ENCODE measurements at regions not wholly inside any gene's neighbourhood (a gene's known extent, or its start where the extent isn't known, plus 50 kb on each side); places are given as distances from the start of the nearest gene placed in this dataset.
A peak's percentile ranks its signal among the peaks of the same experiment; 100 is the strongest.
"Not testable (repeated sequence)": the region's sequence is repeated elsewhere in the genome, so short reads cannot be mapped to it uniquely, and the experiment has no call there.

DNA sequence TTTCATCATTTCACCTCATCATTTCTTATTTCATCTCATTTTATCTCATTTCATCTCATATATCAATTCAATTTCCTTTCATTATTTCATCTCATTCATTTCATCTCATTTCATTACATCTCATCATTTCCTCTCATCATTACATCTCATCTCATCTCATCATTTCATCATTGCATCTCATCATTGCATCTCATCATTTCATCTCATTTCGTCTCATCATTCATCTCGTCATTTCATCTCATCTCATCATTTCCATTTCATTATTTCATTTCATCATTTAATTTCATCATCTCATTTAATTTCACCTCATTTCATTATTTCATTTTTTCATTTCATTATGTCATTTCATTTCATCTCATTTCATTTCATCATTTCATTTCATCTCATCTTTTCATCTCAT is 168.5 kb upstream of the FAM72C start:
- DNase-seq (ENCODE audit: low read depth in 3 of 3), result not testable (repeated sequence)

DNA sequence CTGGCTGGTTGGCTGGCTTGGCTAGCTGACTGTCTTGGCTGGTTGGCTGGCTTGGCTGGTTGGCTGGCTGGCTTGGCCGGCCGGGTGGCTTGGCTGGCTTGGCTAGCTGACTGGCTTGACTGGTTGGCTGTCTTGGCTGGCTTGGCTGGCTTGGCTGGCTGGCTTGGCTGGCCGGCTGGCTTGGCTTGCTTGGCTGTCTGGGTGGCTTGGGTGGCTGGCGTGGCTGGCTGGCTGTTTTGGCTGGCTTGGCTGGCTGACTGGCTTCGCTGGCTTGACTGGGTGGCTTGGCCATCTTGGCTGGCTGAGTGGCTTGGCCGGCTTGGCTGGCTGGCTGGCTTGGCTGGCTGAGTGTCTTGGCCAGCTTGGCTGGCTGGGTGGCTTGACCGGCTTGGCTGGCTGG is 133.2 kb upstream of the FAM72C start:
- DNase-seq (ENCODE audit: low read depth in 3 of 3), result not testable (repeated sequence)

DNA sequence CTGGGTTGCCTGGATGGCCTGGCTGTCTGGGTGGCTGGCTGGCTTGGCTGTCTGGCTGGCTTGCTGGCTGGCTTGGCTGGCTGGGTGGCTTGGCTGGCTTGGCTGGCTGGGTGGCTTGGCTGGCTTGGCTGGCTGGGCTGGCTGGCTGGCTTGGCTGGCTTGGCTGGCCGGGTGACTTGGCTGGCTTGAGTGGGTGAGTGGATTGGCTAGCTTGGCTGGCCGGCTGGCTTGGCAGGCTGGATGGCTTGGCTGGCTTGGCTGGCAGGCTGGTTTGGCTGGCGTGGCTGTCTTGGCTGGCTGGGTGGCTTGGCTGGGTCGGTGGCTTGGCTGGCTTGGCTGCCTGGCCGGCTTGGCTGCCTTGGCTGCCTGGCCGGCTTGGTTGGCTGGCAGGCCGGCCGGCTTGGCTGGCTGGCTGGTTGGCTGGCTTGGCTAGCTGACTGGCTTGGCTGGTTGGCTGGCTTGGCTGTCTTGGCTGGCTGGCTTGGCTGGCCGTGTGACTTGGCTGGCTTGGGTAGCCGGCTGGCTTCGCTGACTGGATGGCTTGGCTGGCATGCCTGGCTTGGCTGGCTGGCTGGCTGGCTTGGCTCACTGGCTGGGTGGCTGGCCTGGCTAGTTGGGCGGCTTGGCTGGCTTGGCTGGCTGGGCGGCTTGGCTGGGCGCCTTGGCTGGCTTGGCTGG is 132.4 kb upstream of the FAM72C start:
- peak in 2 of 3 experiments; percentile 7 to 30 for DNase-seq (ENCODE audit: low read depth in 3 of 3)

- DNase-seq (ENCODE audit: low read depth in 3 of 3), result peak; percentile 11 to 36 (median 18)
Observed at GRCh38 chr1:144103156-144103880, 131.5 kb upstream of the FAM72C start.

DNA sequence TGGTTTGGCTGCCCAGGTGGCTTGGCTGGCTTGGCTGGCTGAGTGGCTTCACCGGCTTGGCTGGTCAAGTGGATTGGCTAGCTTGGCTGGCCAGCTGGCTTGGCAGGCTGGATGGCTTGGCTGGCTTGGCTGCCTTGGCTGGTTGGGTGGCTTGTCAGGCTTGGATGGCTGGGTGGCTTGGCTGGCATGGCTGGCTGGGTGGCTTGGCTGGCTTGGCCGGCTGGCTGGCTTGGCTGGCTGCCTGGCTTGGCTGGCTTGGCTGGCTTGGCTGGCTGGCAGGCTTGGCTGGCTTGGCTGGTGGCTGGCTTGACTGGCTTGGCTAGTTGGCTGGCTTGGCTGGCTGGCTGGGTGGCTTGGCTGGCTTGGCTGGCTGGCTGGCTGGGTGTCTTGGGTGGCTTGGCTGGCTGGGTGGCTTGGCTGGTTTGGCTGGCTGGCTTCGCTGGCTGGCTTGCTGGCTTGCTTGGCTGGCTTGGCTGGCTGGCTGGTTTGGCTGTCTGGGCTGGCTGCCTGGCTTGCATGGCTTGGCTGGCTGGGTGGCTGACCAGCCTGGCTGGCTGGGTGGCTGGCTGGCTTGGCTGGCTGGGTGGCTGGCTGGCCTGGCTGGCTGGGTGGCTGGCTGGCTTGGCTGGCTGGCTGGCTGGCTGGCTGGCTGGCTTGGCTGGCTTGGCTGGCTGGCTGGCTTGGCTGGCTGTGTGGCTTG is 130.4 kb upstream of the FAM72C start:
- DNase-seq (ENCODE audit: low read depth in 3 of 3), result not testable (repeated sequence)

GRCh38 chr1:144101397-144102045 is 129.7 kb upstream of the FAM72C start:
- DNase-seq (ENCODE audit: low read depth in 3 of 3), result peak in 1 of 3 experiments; percentile 2

DNA sequence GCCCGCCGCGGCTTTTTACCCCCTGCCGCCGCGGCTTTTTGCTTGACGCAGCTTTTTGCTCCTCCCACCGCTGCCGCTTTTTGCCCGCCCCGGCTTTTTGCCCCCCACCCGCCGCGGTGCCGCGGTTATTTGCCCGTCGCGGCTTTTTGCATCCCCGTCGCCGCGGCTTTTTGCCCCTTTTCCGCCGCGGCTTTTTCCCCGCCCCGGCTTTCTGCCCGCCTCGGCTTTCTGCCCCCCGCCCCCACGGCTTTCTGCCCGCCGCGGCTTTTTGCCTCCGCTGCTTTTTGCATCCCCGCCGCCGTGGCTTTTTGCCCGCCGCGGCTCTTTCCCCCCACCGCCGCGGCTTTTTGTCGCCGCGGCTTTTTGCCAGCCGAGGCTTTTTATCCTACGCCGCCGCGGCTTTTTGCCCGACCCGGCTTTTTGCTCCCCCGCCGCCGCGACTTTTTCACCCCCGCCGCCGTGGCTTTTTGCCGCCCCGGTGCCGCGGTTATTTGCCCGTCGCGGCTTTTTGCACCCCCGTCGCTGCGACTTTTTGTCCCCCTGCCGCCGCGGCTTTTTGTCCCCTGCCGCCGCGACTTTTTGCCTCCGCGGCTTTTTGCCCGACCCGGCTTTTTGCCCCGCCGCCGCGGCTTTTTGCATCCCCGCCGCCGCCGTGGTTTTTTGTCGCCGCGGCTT is 105.5 kb upstream of the FAM72C start:
- DNase-seq (ENCODE audit: low read depth in 3 of 3), result peak in 1 of 3 experiments; percentile 12

- DNase-seq (ENCODE audit: low read depth in 3 of 3), result not testable (repeated sequence)
Observed at GRCh38 chr1:144076646-144077045, 104.9 kb upstream of the FAM72C start.

DNA sequence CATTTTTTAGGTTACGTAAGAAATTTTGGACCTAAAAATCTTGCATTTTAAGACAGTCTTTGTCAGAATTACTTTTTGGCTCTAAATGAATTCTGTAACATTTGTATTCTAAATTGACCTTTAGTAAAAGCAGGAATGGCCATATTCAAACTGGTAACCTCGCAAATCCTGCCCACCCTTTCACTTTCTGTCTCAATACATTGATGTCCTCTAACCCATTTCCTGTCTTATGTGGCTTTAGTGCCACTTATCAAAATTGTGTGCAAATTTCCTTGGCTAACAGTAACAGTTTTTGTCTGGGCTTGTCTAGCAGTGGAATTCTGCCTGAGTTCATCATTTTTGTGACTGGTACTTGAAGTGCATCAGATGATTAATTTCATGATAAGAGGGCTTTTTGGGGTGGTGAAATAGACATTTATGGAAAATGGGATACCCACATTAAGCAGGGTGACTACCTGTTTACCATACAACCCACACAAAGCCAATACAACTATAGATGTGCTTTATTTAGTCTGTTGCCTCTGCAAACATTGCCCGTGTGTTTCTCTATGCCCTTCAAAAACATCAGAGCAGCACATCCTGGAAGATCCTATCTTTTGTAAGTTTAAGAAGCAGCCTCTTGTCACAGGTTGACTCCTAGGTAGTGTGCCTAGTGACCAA is 98.7 kb upstream of the FAM72C start:
- not testable (repeated sequence) for DNase-seq (ENCODE audit: low read depth in 3 of 3)

- DNase-seq (ENCODE audit: low read depth in 3 of 3), result not testable (repeated sequence)
Observed at GRCh38 chr1:144067042-144067441, 95.3 kb upstream of the FAM72C start.

- not testable (repeated sequence) for DNase-seq (ENCODE audit: low read depth in 3 of 3)
Observed at GRCh38 chr1:144066071-144066813, 94.5 kb upstream of the FAM72C start.

- not testable (repeated sequence) for DNase-seq (ENCODE audit: low read depth in 3 of 3)
Observed at GRCh38 chr1:144065299-144066060, 93.7 kb upstream of the FAM72C start.

DNA sequence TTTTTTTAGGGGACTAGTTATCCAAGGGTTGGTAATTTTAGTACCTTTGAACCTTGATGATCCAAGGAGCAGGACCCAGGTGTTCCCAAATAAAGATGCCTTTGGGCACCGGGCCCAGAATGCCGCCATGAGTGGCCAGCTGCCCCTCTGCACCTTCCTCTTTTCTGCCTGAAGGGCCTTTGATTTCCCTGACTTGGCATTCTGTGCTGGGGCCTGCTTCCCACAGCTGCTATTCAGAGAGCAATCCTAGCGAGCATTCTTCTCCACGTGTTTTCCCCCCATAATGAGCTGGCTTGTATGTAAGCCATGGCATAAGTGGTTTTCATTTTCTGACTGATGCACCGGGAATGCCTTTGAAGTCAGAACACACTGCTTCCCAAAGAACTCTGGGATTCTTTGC is 77.6 kb upstream of the FAM72C start:
- DNase-seq (ENCODE audit: low read depth in 3 of 3), result not testable (repeated sequence)

DNA sequence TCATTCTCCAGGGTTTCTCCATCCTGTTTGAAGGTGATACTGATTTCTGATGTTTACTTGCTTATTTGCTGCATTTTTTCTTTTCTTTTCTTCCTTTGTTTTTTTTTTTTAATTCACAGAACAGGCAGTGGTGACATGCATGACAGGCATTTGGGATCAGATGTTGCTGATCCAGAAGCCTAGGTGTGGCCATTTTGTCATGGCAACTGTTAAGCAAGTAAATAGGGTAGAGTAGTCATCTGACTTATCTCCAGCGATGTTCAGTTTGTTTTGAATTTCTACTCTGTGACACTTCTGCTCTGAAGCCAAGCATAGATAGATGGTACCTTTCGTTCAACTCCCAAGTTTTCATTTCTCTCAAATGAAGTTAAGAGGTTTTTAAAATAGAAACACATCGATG is 74.9 kb upstream of the FAM72C start:
- DNase-seq (ENCODE audit: low read depth in 3 of 3), result not testable (repeated sequence)

DNA sequence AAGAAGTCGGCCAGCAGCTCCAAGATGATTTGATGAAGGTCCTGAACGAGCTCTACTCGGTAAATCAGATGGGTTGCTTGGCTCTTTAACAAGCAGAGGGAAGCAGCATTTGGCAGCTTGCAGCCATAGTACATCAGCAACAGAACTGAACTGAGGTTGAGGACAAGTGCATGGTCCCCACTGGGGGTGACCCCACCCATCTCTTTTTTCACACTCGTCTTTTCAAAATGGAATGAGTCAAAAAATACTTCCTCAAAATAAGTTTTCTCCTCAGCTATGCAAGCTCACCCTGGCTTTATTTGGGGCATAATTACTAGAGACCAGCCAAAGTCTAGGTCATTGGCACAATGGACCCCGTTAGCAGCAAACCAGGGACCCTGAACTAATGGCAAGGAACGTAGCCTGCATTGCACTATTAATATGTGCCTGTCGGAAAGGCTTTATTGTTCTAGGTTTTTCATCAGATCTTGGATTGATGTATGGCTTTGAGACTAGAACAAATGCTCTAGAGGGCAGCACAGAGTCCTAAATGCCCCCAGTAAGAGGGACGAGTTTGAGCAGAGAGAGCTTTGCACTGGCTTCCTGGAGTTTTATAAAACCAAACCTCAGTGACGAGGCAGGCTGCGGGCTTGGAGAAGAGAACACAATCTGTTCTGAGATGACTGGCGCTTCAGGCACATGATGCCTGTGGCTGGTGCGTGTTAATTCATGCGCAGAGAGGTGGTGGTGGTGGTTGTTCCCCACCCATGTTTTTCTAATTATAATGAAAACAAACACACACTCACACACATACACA is 74.2 kb upstream of the FAM72C start:
- peak in 1 of 3 experiments; percentile 11 for DNase-seq (ENCODE audit: low read depth in 3 of 3)

GRCh38 chr1:144042251-144042650 is 70.5 kb upstream of the FAM72C start:
- DNase-seq (ENCODE audit: low read depth in 3 of 3), result not testable (repeated sequence)

GRCh38 chr1:144040293-144040692 is 68.5 kb upstream of the FAM72C start:
- DNase-seq (ENCODE audit: low read depth in 3 of 3), result not testable (repeated sequence)

GRCh38 chr1:144034045-144034444 is 62.3 kb upstream of the FAM72C start:
- not testable (repeated sequence) for DNase-seq (ENCODE audit: low read depth in 3 of 3)

- not testable (repeated sequence) for DNase-seq (ENCODE audit: low read depth in 3 of 3)
Observed at GRCh38 chr1:144031550-144031949, 59.8 kb upstream of the FAM72C start.

All from stimulated activated CD4-positive, alpha-beta T cell treated with anti-CD3 and anti-CD28 coated beads, TNF-alpha, amount 100 ng/mL, for 24 hours (primary cell).